Stimulated activated CD4-positive, alpha-beta T cell treated with anti-CD3 and anti-CD28 coated beads, Interleukin-12 subunit alpha, Interleukin-12 subunit beta, amount 100 ng/mL, for 4 hours (primary cell): ENCODE measurements at regions not wholly inside any gene's neighbourhood (a gene's known extent, or its start where the extent isn't known, plus 50 kb on each side); places are given as distances from the start of the nearest gene placed in this dataset.
"Not testable (repeated sequence)": the region's sequence is repeated elsewhere in the genome, so short reads cannot be mapped to it uniquely, and the experiment has no call there.

Source experiments
- DNase-seq: peaks from one replicate; pipeline ENCODE4 v3.0.0-alpha.2; 2020

GRCh38 chr3:157856078-157856939 is 249.9 kb downstream of the SHOX2 start:
- DNase-seq, result no peak

- DNase-seq, result not testable (repeated sequence)
Measured at GRCh38 chr3:157845839-157846238, 260.4 kb downstream of the SHOX2 start.

- no peak for DNase-seq
Measured at GRCh38 chr3:157844800-157845565, 261.2 kb downstream of the SHOX2 start.

GRCh38 chr3:157844216-157844615 is 262.0 kb downstream of the SHOX2 start:
- DNase-seq, result no peak

GRCh38 chr3:157841029-157841428 is 265.2 kb downstream of the SHOX2 start:
- no peak for DNase-seq

- no peak for DNase-seq
Measured at GRCh38 chr3:157840564-157840963, 265.7 kb downstream of the SHOX2 start.

GRCh38 chr3:157838457-157838856 is 267.8 kb downstream of the SHOX2 start:
- DNase-seq, result no peak

- DNase-seq, result no peak
Measured at GRCh38 chr3:157837336-157837735, 268.9 kb downstream of the SHOX2 start.

- no peak for DNase-seq
Measured at GRCh38 chr3:157836022-157836421, 270.2 kb downstream of the SHOX2 start.

GRCh38 chr3:157832588-157832987 is 273.6 kb downstream of the SHOX2 start:
- DNase-seq, result no peak

- no peak for DNase-seq
Measured at GRCh38 chr3:157830556-157831236, 275.5 kb downstream of the SHOX2 start.

- no peak for DNase-seq
Measured at GRCh38 chr3:157829786-157830185, 276.4 kb downstream of the SHOX2 start.

- no peak for DNase-seq
Measured at GRCh38 chr3:157824281-157824680, 281.9 kb downstream of the SHOX2 start.

GRCh38 chr3:157823050-157823449 is 283.2 kb downstream of the SHOX2 start:
- DNase-seq, result no peak

- DNase-seq, result no peak
Measured at GRCh38 chr3:157820157-157820517, 286.1 kb downstream of the SHOX2 start.

- DNase-seq, result no peak
Measured at GRCh38 chr3:157819270-157820156, 286.7 kb downstream of the SHOX2 start.

GRCh38 chr3:157816896-157817295 is 289.3 kb downstream of the SHOX2 start:
- DNase-seq, result no peak

GRCh38 chr3:157816296-157816695 is 289.9 kb downstream of the SHOX2 start:
- DNase-seq, result no peak

- DNase-seq, result no peak
Measured at GRCh38 chr3:157815739-157816138, 290.5 kb downstream of the SHOX2 start.

- DNase-seq, result no peak
Measured at GRCh38 chr3:157810924-157811718, 295.1 kb downstream of the SHOX2 start.

- no peak for DNase-seq
Measured at GRCh38 chr3:157807280-157807679, 298.9 kb downstream of the SHOX2 start.

GRCh38 chr3:157805538-157805937 is 300.7 kb downstream of the SHOX2 start:
- DNase-seq, result no peak
